GM19238 (cell line): ENCODE measurements at regions not wholly inside any gene's neighbourhood (a gene's known extent, or its start where the extent isn't known, plus 50 kb on each side); places are given as distances from the start of the nearest gene placed in this dataset.
"Not testable (repeated sequence)": the region's sequence is repeated elsewhere in the genome, so short reads cannot be mapped to it uniquely, and the experiment has no call there.

Experiments used
- DNase-seq: peaks from one replicate; pipeline ENCODE4 v3.0.0; 2011; ENCODE audit warnings: low spot score; ENCODE audit not compliant: insufficient read length

DNA sequence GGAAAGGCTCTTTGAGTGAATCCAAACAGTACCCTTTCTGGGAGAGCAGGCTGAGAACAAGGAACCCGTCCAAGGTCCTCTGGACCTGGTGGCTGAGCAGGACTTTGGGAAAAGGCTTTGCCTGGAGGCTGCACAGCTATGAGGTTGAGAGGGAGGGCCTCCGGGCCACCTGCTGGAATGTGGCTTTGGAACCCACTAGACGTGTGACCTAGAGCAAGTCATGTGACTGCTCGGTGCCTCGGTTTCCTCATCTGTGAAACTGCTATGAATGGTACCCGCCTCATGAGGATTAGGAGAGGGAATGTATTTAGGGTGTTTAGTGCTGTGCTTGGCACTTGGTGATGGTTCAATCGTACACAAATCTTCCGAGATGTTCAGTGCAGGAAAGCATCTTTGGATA, 50.4 kb downstream of the HAPSTR1 start:
- no peak for DNase-seq

DNA sequence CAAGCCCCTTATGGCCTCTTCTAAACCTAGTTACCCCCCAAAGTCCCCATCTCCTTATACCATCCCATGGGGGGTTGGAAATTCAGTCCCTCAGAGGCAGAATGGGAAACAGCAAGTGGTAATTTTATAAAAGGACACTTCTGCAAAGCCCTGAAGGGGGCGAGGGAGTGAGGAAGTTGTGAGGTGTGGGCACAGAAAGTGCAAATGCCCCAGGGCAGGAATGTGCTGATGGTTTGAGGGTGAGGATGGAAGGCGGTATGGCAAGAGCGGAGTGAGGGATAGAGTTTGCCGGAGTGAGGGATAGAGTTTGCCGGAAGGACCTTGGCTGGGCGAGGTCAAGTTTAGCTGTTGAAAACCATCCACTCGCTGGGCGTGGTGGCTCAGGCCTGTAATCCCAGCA, 52.7 kb downstream of the HAPSTR1 start:
- DNase-seq, result no peak

DNA sequence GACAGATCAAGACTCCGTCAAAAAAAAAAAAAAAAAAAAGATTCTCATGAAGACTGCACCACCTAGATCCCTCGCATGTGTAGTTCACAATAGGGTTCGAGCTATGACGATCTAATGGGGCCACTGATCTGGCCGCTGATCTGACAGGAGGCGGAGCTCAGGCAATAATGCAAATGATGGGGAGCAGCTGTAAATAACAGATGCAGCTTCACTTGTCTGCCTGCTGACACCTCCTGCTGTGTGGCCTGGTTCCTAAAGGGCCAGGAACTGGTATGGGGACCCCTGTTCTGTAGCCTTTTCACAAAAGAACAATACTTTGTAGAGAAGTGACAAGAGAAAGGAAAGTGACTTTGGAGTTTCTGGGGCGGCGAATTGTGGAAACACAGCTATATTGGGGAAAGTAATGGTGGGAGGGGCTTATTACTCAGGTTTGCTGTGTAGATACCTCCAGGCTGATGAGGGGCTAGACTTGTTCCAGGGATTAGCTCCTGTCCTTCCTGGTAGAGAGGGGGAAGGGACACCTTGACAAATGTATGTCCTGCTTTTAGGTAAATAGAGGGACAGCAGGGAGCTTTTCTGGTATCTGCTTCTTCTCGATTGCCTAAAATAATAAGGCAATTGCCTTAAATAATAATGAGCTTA, 57.1 kb downstream of the HAPSTR1 start:
- DNase-seq, result no peak

DNA sequence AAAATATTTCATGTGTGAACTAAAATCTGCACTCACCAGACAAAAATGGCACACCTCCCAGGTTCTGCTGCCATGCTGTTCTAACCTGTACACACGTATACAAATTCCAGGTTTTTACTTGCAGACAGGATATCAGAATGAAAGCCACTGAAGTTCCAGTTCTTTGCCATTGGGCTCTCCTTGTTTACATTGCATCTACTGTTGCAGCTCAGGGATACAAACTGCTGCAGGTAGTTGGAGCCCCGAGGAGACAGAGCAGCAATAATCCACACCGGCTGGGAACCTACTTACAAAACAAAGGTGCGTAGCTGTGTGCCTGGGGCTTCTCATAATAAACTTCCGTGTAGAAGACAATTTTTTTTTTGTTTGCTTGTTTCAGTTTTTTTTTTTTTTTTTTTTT, 59.6 kb downstream of the HAPSTR1 start:
- no peak for DNase-seq

DNA sequence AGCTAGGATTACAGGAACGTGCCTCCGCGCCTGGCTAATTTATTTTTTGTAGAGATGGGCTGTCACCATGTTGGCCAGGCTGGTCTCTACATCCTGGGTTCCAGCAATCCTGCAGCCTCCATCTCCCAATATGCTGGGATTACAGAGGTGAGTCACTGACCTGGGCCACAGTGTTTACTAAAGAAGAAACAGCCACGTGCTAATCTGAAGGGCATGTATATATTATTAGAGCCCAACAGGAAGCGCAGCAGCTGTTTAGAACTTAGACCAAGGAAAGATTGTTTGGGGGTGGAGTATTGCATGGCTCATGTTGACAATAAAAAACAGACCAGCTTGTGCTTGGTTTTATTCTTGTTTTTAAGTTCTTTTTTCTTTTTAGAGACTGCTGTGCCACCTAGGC, 60.2 kb downstream of the HAPSTR1 start:
- no peak for DNase-seq

DNA sequence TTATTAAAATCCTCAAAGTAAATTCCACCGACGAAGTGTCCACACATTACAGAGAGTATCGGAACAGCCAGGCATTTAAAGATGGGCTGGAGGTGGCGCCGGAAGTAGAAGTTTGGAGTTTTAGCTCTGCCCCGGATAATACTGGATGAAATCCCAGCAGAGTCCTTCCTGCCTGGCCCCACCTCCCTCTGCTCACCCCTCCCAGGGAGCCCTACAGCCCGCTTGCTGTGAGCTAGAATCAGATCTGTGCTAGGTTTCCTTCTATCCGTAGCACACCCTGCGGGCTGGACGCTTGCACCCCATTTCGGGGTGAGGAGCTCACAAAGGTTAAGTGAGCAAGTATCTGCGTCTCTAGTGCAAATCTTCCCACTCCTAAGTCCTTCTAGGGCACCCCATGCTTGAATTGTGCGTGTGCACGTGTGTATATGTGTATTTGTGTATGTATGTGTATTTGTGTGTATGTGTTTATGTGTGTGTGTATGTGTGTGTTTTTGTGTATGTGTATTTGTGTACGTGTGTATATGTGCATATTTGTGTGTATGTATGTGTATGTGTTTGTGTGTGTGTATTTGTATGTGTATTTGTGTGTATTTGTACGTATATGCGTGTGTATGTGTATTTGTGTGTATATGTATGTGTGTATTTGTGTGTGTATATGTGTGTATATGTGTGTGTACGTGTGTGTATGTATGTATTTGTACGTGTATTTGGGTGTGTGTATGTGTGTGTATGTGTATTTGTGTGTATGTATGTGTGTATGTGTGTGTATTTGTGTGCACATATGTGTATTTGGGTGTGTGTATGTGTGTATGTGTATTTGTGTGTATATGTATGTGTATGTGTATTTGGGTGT, 61.4 kb downstream of the HAPSTR1 start:
- no peak for DNase-seq

DNA sequence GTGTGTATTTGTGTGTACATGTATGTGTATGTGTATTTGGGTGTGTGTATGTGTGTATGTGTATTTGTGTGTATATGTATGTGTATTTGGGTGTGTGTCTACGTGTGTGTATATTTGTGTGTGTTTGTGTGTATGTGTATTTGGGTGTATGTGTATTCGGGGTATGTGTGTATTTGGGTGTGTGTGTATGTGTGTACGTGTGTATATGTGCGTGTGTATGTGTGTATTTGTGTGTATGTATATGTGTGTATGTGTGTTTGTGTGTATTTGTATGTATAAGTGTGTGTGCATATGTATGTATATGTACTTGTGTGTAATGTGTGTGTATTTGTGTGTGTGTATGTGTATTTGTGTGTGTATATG, 62.0 kb downstream of the HAPSTR1 start:
- DNase-seq, result no peak

- DNase-seq, result no peak
These were observed 63.3 kb downstream of the HAPSTR1 start for GRCh38 chr16:9154567-9155410.

DNA sequence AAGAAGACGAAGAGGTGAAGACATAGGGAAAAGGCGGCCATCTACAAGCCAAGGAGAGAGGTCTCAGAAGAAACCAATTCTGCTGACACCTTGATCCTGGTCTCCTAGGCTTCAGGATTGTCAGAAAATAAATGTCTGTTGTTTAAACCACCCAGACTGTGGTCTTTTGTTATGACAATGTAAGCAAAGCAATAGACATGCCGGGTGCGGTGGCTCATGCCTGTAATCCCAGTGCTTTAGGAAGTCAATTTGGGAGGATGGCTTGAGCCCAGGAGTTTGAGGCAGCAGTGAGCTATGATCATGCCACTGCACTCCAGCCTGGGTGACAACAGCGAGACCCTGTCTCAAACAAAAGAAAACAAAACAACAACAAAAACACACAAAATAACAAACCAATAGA, 64.4 kb downstream of the HAPSTR1 start:
- no peak for DNase-seq

DNA sequence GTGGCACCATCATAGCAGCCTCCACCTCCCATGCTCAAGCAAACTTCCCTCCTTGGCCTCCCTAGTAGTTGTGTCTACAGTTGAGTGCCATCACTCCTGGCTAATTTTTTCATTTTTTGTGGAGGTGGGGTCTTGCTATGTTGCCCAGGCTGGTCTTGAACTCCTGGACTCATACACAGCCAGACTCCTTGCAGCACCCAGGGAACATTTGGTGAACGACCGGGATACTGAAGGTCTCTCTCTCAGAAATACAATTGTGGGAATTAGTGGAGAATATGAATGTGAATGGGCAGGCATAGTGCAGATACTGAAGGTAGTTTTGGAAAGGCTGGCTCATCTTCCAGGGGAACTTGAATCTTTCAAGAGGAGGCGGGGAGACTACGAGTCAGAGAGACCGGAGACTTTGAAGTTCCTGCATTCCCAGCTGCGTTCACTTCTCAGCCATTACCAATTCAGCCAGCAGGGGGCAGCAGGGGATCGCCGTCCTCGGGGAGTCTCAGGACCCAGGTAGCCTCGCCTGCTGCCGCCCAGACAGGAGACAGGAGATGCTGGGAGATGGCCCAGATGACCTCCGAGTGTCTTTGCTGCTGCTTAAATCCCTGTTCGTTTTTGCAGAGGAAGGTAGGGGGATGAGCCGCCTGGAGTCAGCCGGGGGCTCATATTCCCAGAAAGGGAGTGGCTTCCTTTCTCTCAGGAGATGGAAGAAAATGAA, 68.6 kb downstream of the HAPSTR1 start:
- peak; percentile 43 for DNase-seq

- no peak for DNase-seq
These were observed 69.1 kb downstream of the HAPSTR1 start for GRCh38 chr16:9160551-9160911.

DNA sequence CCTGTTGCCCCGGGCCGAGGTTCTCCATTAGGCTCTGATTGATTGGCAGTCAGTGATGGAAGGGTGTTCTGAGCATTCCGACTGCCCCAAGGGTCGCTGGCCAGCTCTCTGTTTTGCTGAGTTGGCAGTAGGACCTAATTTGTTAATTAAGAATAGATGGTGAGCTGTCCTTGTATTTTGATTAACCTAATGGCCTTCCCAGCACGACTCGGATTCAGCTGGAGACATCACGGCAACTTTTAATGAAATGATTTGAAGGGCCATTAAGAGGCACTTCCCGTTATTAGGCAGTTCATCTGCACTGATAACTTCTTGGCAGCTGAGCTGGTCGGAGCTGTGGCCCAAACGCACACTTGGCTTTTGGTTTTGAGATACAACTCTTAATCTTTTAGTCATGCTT, 74.2 kb downstream of the HAPSTR1 start:
- no peak for DNase-seq

GRCh38 chr16:9166326-9166993, 75.0 kb downstream of the HAPSTR1 start:
- DNase-seq, result not testable (repeated sequence)

GRCh38 chr16:9169094-9169493, 77.7 kb downstream of the HAPSTR1 start:
- DNase-seq, result no peak

DNA sequence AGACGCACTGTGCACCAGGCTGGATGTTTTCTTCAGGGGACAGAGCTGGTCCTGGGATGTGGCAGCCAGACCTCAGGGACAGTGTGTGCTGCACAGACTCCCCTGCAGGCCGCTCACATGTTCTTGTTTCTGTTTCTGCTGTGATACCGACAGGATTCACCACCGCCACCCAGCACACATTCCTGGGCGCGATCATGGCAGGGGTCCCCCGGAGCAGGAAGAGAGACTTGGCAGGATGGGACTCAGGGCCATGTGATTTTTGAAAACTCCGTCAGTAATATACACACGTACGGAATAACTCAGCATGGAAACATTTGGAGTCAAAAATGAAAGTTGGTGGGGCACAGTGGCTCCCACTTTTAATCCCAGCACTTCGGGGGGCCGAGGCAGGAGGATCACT, 79.0 kb downstream of the HAPSTR1 start:
- DNase-seq, result no peak

- no peak for DNase-seq
These were observed 85.3 kb downstream of the HAPSTR1 start for GRCh38 chr16:9176547-9177418.

DNA sequence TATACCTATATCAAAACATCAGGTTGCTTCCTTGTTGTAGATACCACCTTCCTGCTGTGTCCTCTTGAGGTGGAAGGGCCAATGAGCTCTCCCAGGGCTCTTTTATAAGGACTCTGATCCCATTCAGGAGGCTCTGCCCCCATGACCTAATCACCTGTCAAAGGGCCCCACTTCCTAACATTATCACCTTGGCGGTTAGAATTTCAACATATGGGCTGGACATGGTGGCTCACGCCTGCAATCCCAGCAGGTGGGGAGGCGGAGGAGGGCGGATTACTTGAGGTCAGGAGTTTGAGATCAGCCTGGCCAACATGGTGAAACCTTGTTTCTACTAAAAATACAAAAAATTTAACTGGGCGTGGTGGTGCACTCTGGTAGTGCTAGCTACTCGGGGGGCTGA, 86.4 kb downstream of the HAPSTR1 start:
- no peak for DNase-seq

GRCh38 chr16:9183682-9184353, 92.4 kb downstream of the HAPSTR1 start:
- no peak for DNase-seq

GRCh38 chr16:9184354-9184690, 92.9 kb downstream of the HAPSTR1 start:
- DNase-seq, result no peak

DNA sequence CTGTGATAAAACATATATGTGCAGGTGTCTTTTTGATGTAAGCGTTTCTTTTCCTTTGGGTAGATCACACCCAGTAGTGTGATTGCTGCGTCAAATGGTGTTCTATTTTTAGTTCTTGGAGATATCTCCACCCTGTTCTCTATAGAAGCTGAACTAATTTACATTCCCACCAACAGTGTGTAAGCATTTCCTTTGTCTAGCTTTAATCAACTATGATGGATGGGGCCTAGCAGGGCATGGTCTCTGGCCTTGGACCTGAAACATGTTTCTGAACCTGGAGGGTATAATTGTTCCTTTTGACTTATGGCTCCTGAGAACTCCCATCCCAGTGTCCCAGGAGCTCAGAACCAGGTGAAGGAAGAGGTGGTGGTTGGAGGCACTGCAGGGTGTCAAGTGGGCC, 93.9 kb downstream of the HAPSTR1 start:
- DNase-seq, result no peak
